HEK293T (cell line): ENCODE measurements at regions not wholly inside any gene's neighbourhood (a gene's known extent, or its start where the extent isn't known, plus 50 kb on each side); places are given as distances from the start of the nearest gene placed in this dataset.
"Not testable (repeated sequence)": the region's sequence is repeated elsewhere in the genome, so short reads cannot be mapped to it uniquely, and the experiment has no call there.

ENCODE experiments used
- FOXA1 ChIP-seq: fragments of 450-650 bp; IDR thresholded peaks from 2 replicates; pipeline ENCODE4 v1.6.1; 2016; ENCODE audit warnings: mild to moderate bottlenecking
- FOXM1 ChIP-seq: fragments of 450-650 bp; IDR thresholded peaks from 2 replicates; pipeline ENCODE4 v1.6.1; 2017; ENCODE audit warnings: mild to moderate bottlenecking, borderline replicate concordance

- TF ChIP-seq FOXM1, FOXA1: not testable (repeated sequence)
These were observed 77.8 kb upstream of the TNRC6B start for GRCh38 chr22:40099887-40100286.
